HG03460 (cell line): ENCODE measurements at regions not wholly inside any gene's neighbourhood (a gene's known extent, or its start where the extent isn't known, plus 50 kb on each side); places are given as distances from the start of the nearest gene placed in this dataset.
"Not testable (repeated sequence)": the region's sequence is repeated elsewhere in the genome, so short reads cannot be mapped to it uniquely, and the experiment has no call there.

Experiments used
- ATAC-seq: cut with Tn5 transposase; IDR thresholded peaks from one replicate; pipeline ENCODE4 v1.9.1; 2021; ENCODE audit not compliant: unreplicated experiment

GRCh38 chr2:193469251-193469650, 1274.5 kb upstream of the TMEFF2 start:
- ATAC-seq: no peak

DNA sequence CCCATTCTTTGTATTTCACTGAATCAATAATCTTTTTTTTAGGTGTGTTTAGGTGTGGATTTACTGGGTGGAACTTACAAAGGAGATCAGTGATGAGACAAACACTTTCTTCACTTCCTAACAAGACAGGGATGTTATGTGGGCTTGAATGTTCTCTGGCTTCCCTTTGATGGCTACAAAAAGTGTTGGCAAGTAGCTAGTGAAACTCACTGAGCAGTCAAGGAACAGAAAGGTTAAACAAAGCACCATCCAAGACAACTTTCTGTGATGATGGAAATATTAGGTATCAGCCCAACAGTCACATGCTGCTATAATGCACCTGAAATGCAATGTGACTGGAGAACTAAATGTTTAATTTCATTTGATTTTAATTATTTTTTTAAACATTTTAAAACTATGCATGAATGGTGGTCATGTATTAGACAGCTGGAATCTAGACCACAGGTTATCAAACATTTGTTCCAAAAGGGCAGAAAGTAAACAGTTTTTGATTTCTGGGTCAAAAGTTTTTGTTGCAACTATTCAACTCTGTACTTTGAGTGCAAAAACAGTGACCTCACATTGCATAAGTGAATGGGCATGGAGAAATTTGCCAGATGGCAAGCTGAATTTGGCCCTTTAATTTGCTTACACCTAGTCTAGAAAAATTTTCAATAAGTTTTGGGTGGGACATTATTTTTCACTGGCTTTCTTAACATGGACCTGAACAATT, 1272.7 kb upstream of the TMEFF2 start:
- no peak for ATAC-seq

GRCh38 chr2:193463011-193463410, 1268.3 kb upstream of the TMEFF2 start:
- no peak for ATAC-seq

GRCh38 chr2:193462411-193462810, 1267.7 kb upstream of the TMEFF2 start:
- no peak for ATAC-seq

GRCh38 chr2:193461431-193461934, 1266.8 kb upstream of the TMEFF2 start:
- no peak for ATAC-seq

DNA sequence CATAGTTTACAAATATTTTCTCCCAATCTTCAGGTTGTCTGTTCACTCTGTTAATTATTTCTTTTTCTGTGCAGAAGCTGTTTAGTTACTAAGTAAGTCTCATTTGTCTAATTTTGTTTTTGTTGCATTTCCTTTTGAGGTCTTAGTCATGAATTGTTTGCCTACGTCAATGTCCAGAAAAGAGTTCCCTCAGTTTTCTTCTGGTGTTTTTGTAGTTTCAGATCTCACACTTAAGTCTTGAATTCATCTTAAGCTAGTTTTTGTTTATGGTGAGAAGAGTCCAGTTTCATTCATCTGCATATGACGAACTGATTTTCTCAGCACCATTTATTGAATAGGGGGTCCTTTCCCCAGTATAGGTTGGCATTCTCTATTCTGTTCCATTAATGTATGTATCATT, 1252.2 kb upstream of the TMEFF2 start:
- ATAC-seq: no peak

DNA sequence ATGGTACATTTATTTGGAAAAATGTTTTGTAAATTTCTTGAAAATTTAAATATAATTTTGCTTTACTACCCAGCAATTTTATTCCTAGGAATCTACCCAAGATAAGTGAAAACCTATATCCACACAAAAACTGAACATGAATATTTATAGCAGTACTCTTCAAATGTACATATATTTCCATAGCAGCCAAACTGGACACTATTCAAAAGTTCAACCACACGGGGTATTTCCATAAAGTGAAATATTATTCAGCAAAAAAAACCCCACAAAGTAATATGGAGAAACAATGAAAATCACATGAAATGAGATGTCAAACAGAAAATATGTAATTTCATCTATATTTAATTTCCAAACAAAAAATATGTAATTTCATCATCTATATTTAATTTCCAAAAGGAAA, 1247.6 kb upstream of the TMEFF2 start:
- no peak for ATAC-seq

DNA sequence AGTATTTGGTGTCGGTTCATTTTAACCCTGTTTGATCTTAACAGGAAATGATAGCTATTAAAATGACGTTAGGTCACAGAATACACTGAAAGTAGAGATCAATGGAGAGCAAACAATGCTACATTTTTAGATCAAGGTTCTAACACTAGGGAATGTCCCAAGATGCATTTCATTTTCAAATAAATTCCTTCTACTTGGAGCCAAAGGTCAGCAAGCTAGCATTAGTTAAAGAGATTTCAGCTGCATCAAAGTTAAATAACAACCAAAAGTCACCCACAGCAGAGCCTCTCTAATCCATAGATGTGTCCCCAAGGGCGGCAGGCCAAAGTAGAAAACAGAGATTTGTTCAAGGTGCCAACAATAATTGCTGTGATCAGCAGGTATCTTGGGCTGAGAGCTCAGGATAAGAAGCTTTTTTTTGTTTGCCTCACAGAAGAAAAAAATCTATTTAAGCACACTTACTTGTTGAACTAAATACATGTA, 1233.6 kb upstream of the TMEFF2 start:
- ATAC-seq: no peak

GRCh38 chr2:193412368-193412767, 1217.6 kb upstream of the TMEFF2 start:
- ATAC-seq: not testable (repeated sequence)

- no peak for ATAC-seq
These were observed 1215.2 kb upstream of the TMEFF2 start for GRCh38 chr2:193409951-193410350.

DNA sequence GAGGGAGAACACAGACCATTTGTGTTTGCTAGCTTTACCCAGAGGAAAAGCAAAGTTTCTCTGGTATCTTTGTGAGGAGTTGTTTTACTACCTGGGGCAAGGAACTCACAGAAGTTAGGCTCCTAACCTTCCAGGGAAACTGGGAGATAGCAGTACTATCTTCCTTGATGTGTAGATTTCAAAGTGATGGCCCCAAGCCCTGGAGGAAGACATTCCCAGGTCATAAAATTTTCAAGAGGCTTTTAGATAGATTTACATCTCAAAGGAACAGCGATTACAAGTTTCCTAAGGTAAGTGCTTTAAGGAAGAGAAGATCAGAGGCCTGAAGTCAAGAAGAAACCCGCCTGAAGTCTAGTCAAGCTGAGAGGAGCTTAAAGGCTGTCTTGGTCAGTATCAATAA, 1187.8 kb upstream of the TMEFF2 start:
- ATAC-seq: no peak

- no peak for ATAC-seq
These were observed 1183.1 kb upstream of the TMEFF2 start for GRCh38 chr2:193377789-193378188.

DNA sequence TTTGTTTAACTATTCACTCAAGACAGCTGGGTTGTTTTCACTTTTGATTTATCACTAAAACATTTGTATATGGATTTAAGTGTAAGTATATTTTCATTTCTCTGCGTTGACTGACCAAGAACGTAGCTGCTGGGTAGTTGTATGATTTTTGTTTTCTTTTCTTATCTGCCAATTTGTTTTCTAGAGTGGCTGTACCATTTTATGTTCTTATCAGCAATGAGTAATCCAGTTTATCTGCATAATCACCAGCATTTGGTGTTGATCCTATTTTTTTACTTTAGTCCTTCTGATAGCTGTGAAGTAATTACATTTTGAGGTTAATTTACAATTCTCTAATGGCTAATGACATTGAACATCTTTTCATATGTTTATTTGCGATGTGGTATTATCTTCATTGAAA, 1178.4 kb upstream of the TMEFF2 start:
- ATAC-seq: no peak

GRCh38 chr2:193371200-193371599, 1176.5 kb upstream of the TMEFF2 start:
- ATAC-seq: no peak

DNA sequence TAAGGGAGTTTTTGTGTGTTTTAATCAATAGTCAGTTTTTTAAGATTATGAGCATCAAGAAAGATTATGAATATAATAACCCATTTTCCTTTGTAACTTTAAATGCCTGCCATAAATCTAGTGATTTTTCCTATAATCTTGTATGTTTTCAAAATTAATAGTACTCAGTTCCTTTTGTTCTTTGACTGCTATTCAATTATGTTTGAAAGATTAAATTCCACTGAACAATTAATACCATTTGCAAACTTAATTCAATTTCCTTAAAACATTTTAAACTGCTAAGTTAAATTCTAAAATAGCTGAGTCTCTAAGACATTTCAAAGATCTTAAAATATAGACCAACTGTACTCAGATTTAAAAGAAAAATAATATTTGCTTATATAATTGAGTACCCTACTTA, 1173.9 kb upstream of the TMEFF2 start:
- no peak for ATAC-seq

- no peak for ATAC-seq
These were observed 1162.8 kb upstream of the TMEFF2 start for GRCh38 chr2:193357508-193357907.

DNA sequence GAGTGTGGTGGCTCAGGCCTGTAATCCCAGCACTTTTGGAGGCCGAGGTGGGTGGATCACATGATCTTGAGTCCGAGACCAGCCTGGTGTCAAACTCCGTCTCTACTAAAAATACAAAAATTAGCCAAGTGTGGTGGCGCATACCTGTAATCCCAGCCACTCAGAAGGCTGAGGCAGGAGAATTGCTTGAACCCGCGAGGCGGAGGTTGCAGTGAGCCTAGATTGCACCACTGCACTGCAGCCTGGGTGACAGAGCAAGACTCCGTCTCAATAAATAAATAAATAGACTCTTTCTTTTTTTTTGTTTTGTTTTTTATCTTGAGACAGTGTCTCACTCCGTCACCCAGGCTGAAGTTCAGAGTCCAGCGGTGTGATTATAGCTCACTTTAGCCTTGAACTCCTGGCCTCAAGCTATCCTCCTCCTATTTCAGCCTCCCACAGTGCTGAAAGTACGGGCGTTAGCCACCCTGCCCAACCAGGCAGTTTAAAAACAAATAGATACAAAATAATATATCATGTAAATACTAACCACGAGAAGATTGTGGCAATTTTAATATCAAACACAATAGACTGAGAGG, 1158.0 kb upstream of the TMEFF2 start:
- ATAC-seq: not testable (repeated sequence)

DNA sequence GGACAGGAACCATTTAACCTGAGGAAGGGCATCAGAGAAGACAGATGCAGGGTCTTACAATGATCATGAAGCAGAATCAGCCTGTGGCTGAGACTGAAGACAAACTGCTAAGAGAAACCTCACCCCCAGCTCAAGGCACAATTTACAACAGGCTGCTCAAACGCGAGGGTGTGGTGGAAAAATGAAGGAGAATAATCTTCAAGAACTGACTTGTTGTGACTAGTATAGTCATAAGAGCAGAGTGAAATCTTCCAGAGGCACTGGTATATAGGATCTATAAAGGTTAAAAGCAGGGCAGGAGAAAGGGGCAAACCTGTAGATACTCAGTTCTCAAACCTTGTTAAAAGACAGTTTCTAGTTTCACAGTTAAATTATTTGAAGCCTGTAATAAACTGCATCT, 1155.8 kb upstream of the TMEFF2 start:
- no peak for ATAC-seq

GRCh38 chr2:193349642-193350041, 1154.9 kb upstream of the TMEFF2 start:
- no peak for ATAC-seq

- no peak for ATAC-seq
These were observed 1153.3 kb upstream of the TMEFF2 start for GRCh38 chr2:193348055-193348454.

DNA sequence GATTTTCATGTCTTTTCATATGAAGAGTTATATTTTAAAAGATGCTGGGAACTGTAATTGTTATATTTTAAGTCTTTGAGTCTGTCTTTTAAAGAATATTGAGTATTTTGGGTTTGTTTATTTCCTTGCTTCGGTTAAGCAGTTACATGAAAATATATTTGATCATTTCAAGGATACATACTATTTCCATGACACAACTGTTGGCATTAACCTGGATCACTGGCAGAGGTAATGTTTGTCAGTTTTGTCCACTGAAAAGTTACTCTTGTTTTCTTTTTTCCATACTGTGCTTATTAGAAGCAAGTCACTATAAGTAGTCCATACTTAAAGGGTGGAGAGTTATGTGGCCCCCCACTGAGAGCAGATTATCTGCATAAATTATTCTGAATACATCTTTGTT, 1142.0 kb upstream of the TMEFF2 start:
- no peak for ATAC-seq

- ATAC-seq: no peak
These were observed 1139.7 kb upstream of the TMEFF2 start for GRCh38 chr2:193334401-193334800.

GRCh38 chr2:193333539-193333938, 1138.8 kb upstream of the TMEFF2 start:
- no peak for ATAC-seq
